H1 (cell line): ENCODE measurements at regions not wholly inside any gene's neighbourhood (a gene's known extent, or its start where the extent isn't known, plus 50 kb on each side); places are given as distances from the start of the nearest gene placed in this dataset.
A peak's percentile ranks its signal among the peaks of the same experiment; 100 is the strongest.

Experiments
- BACH1 ChIP-seq: IDR thresholded peaks from 2 replicates; pipeline ENCODE4 v1.6.1; 2012; ENCODE audit warnings: low read length, improper control_type of control experiment
- CTCF ChIP-seq, 3 experiments: IDR thresholded peaks; 1 replicate in 2 of 3; 2 replicates in 1 of 3; pipeline versions ENCODE4 v1.5.1 to v1.6.1; 2011; ENCODE audit warnings: low read length in 3 of 3, mild to moderate bottlenecking in 3 of 3, inconsistent platforms in 2 of 3, low read depth in 1 of 3, moderate library complexity in 1 of 3; ENCODE audit not compliant: insufficient read depth in 1 of 3; ENCODE audit errors: control extremely low read depth in 1 of 3
- EGR1 ChIP-seq: IDR thresholded peaks from 2 replicates; pipeline ENCODE4 v1.6.1; 2011; ENCODE audit warnings: low read depth, low read length, borderline replicate concordance
- JUND ChIP-seq: IDR thresholded peaks from 2 replicates; pipeline ENCODE4 v1.6.1; 2011; ENCODE audit warnings: mild to moderate bottlenecking, improper control_type of control experiment, low read length
- MAX ChIP-seq: IDR thresholded peaks from 2 replicates; pipeline ENCODE4 v1.6.1; 2012; ENCODE audit warnings: inconsistent platforms
- NANOG ChIP-seq: IDR thresholded peaks from 2 replicates; pipeline ENCODE4 v1.6.1; 2011; ENCODE audit warnings: low read length, low read depth, mild to moderate bottlenecking, inconsistent platforms; ENCODE audit not compliant: insufficient read depth, poor library complexity, severe bottlenecking
- NRF1 ChIP-seq: IDR thresholded peaks from 2 replicates; pipeline ENCODE4 v1.6.1; 2011; ENCODE audit warnings: mild to moderate bottlenecking, low read depth, low read length, improper control_type of control experiment
- POLR2A ChIP-seq, 2 experiments: IDR thresholded peaks; 1 replicate in 1 of 2; 2 replicates in 1 of 2; pipeline ENCODE4 v1.6.1; 2011; ENCODE audit warnings: low read depth in 2 of 2, low read length in 2 of 2, mild to moderate bottlenecking in 2 of 2; ENCODE audit errors: control extremely low read depth in 1 of 2
- POLR2AphosphoS5 ChIP-seq: IDR thresholded peaks from 2 replicates; pipeline ENCODE4 v1.6.1; 2011; ENCODE audit warnings: low read depth, low read length
- RAD21 ChIP-seq, 2 experiments: IDR thresholded peaks in 1 of 2; conservative IDR thresholded peaks in 1 of 2; 2 replicates each; pipeline ENCODE4 v1.6.1; 2011; ENCODE audit warnings: low read depth in 2 of 2, low read length in 2 of 2, improper control_type of control experiment in 1 of 2, inconsistent platforms in 1 of 2, mild to moderate bottlenecking in 1 of 2, moderate library complexity in 1 of 2
- SIN3A ChIP-seq, 2 experiments: IDR thresholded peaks in 1 of 2; conservative IDR thresholded peaks in 1 of 2; 2 replicates each; pipeline ENCODE4 v1.6.1; 2011 to 2012; ENCODE audit warnings: low read length in 2 of 2, improper control_type of control experiment in 1 of 2, low read depth in 1 of 2, mild to moderate bottlenecking in 1 of 2
- SUZ12 ChIP-seq: fragments of 200-600 bp; sonication (generic); IDR thresholded peaks from 2 replicates; pipeline ENCODE4 v1.6.1; 2012; ENCODE audit warnings: mild to moderate bottlenecking, inconsistent platforms, low read length, moderate library complexity, mixed read lengths
- ZNF274 ChIP-seq: IDR thresholded peaks from 2 replicates; pipeline ENCODE4 v1.7.0; 2012; ENCODE audit warnings: low read length, borderline replicate concordance; ENCODE audit errors: extremely low read depth

GRCh38 chr22:47657224-47657623 is 894.8 kb downstream of the TBC1D22A start:
- TF ChIP-seq NRF1 (no peak), ZNF274 (no peak), POLR2A (IDR thresholded peaks at IDR 0.05; ENCODE audit: control extremely low read depth in 1 of 2, low read depth in 2 of 2, low read length in 2 of 2) (no peak), SUZ12 (no peak), POLR2AphosphoS5 (no peak), EGR1 (no peak), NANOG (no peak), MAX (no peak), CTCF (IDR thresholded peaks at IDR 0.05; ENCODE audit: control extremely low read depth in 1 of 3, insufficient read depth in 1 of 3, low read depth in 1 of 3, low read length in 3 of 3) (no peak), BACH1 (no peak), JUND (no peak), RAD21 (IDR thresholded peaks at IDR 0.05 in 1 of 2, conservative IDR thresholded peaks at IDR 0.05 in 1 of 2; ENCODE audit: low read depth in 2 of 2, low read length in 2 of 2) (peak in 1 of 2 experiments; percentile 12; a peak in 1 of 4 replicates), SIN3A (conservative IDR thresholded peaks at IDR 0.05 in 1 of 2, IDR thresholded peaks at IDR 0.05 in 1 of 2; ENCODE audit: low read depth in 1 of 2, low read length in 2 of 2) (no peak)
